ENCODE measurements at regions not wholly inside any gene's neighbourhood (a gene's known extent, or its start where the extent isn't known, plus 50 kb on each side); places are given as distances from the start of the nearest gene placed in this dataset.
A peak's percentile ranks its signal among the peaks of the same experiment; 100 is the strongest.

DNA sequence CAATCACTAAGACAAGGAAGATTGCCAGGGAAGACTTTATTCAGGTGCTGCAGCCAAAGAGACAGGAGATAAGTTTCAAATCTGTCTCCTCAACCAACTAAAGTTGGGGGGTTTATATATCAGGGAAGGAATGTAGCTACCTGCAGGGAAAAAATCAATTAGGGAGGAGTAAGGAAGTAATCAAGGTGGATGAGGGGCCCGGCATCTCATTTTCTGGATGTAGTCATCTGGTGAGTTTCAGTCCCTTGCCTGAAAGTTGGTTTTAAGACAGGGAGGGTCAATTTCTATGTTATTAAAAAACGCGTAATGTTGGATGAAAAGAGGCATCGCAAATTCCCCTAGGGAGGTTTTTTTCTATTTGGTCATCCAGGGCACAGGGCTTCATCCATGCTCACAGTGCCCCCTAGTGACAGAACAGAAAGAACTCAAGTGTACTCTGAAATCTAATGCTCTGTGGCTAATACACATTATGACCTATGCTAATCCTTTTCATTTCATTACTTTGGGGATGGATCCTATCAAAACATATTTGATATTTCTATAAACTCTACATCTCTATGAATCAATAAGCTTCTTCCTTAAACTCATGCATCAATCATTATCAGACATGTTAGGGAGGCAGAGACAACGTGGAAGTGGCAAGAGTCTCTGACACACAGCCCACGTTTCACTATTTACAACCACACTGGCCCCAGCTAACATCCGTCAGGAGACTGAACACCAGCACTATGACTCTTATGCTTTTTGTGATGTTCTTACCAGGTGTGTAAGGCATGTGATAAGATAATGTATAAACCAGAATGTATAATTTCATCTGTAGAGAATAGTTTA lies 1577.0 kb upstream of the TENM3 start:
- Mint-ChIP-seq H3K27me3 (ENCODE audit: low read depth in 3 of 3) (peaks cover 0 to 2% (median 0%) of the 10 kb centered on the region in 3 donors), H3K9me3 (no peaks in the 10 kb centered on the region), H3K4me1 (no peaks in the 10 kb centered on the region), H3K36me3 (no peaks in the 10 kb centered on the region), H3K27ac (no peak overlapping the region), H3K4me3 (no peak overlapping the region)
- H3K9ac ChIP-seq (ENCODE audit: insufficient read depth, low read length, poor library complexity, severe bottlenecking), result no peak overlapping the region
- no peaks in the 10 kb centered on the region for H3K27me3 ChIP-seq (ENCODE audit: control insufficient read depth in 2 of 2, insufficient read depth in 2 of 2, low read length in 2 of 2)
- H3K27ac ChIP-seq (ENCODE audit: low read depth in 1 of 2, low read length in 2 of 2), result no peak overlapping the region
- H3K4me3 ChIP-seq (replicated peaks in 1 of 3; ENCODE audit: low read depth in 2 of 3, low read length in 3 of 3), result no peak overlapping the region
- intact Hi-C loops (cut with micrococcal nuclease), result loop anchor here in 1 of 2 donors (10.0 kb wide), 1 partner anchor 859 kb away; no protein-coding TSS in a partner anchor
- no peaks in the 10 kb centered on the region for H3K36me3 ChIP-seq (replicated peaks in 1 of 2; ENCODE audit: control insufficient read depth in 1 of 2, insufficient read depth in 2 of 2, low read length in 2 of 2)
- no peaks in the 10 kb centered on the region for H4K20me1 ChIP-seq (ENCODE audit: insufficient read depth, low read length)
- no peaks in the 10 kb centered on the region for H3K4me1 ChIP-seq (ENCODE audit: control insufficient read depth in 1 of 2, insufficient read depth in 2 of 2, low read length in 2 of 2)
- no peak overlapping the region for H3K4me2 ChIP-seq (replicated peaks; ENCODE audit: extremely low read depth, low read length, poor library complexity, severe bottlenecking)
- no peaks in the 10 kb centered on the region for H3K79me2 ChIP-seq (ENCODE audit: insufficient read depth, low read length)
- DNase-seq, result peak in 2 of 3 donors; percentile 3 to 6
- TF ChIP-seq CTCF (IDR thresholded peaks at IDR 0.05), result peak; percentile 68
- H3K9me3 ChIP-seq (replicated peaks in 1 of 2; ENCODE audit: control insufficient read depth in 1 of 2, insufficient read depth in 1 of 2, low read length in 2 of 2), result no peaks in the 10 kb centered on the region
- no peak overlapping the region for H2AFZ ChIP-seq (ENCODE audit: insufficient read depth, low read depth, low read length, poor library complexity, severe bottlenecking)
- 33% methylated on average over 3 of the region's 7 CpGs for WGBS (ENCODE audit: insufficient coverage)

DNA sequence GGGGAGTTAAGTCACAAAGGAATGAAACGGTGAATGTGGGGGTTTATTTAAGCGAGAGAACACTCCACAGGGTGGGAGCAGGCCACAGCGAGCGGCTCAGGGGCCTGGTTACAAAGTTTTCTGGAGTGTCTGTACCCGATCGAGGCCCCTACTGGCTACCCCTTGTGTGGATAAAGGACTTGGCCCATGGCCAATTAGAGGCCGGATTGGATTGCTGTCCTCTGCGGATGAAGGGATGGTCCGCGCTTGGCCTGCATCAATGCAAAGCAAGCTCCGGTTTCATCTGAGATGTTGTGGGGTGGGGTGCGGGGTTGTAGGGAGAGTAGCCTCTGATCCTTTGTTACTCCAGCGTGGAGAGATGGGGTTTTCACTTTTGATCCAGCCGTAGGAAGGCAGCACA lies 1574.5 kb upstream of the TENM3 start:
- Histone ChIP-seq H3K4me2 (replicated peaks; ENCODE audit: extremely low read depth, low read length, poor library complexity, severe bottlenecking) (no peak overlapping the region), H3K9ac (ENCODE audit: insufficient read depth, low read length, poor library complexity, severe bottlenecking) (no peak overlapping the region), H2AFZ (ENCODE audit: insufficient read depth, low read depth, low read length, poor library complexity, severe bottlenecking) (no peak overlapping the region), H3K9me3 (replicated peaks in 1 of 2; ENCODE audit: control insufficient read depth in 1 of 2, insufficient read depth in 1 of 2, low read length in 2 of 2) (no peaks in the 10 kb centered on the region), H4K20me1 (ENCODE audit: insufficient read depth, low read length) (no peaks in the 10 kb centered on the region), H3K4me3 (replicated peaks in 1 of 3; ENCODE audit: low read depth in 2 of 3, low read length in 3 of 3) (no peak overlapping the region), H3K27me3 (ENCODE audit: control insufficient read depth in 2 of 2, insufficient read depth in 2 of 2, low read length in 2 of 2) (no peaks in the 10 kb centered on the region), H3K79me2 (ENCODE audit: insufficient read depth, low read length) (no peaks in the 10 kb centered on the region), H3K4me1 (ENCODE audit: control insufficient read depth in 1 of 2, insufficient read depth in 2 of 2, low read length in 2 of 2) (no peaks in the 10 kb centered on the region), H3K27ac (ENCODE audit: low read depth in 1 of 2, low read length in 2 of 2) (no peak overlapping the region), H3K36me3 (replicated peaks in 1 of 2; ENCODE audit: control insufficient read depth in 1 of 2, insufficient read depth in 2 of 2, low read length in 2 of 2) (no peaks in the 10 kb centered on the region)
- Mint-ChIP-seq H3K27ac (peak overlapping the region in 1 of 7 donors; percentile 24), H3K4me1 (no peaks in the 10 kb centered on the region), H3K4me3 (no peak overlapping the region), H3K9me3 (no peaks in the 10 kb centered on the region), H3K36me3 (no peaks in the 10 kb centered on the region), H3K27me3 (ENCODE audit: low read depth in 3 of 3) (peaks cover 0 to 2% (median 0%) of the 10 kb centered on the region in 3 donors)
- no peak for DNase-seq
- over 99% methylated on average over 14 of the region's 14 CpGs for WGBS (ENCODE audit: insufficient coverage)
- TF ChIP-seq CTCF (IDR thresholded peaks at IDR 0.05), result no peak
- intact Hi-C loops (cut with micrococcal nuclease), result loop anchor here in 1 of 2 donors (10.0 kb wide), 1 partner anchor 856 kb away; no protein-coding TSS in a partner anchor

All from CD14-positive monocyte (primary cell).